ENCODE measurements at regions not wholly inside any gene's neighbourhood (a gene's known extent, or its start where the extent isn't known, plus 50 kb on each side); places are given as distances from the start of the nearest gene placed in this dataset.

- no peak for DNase-seq (ENCODE audit: low spot score)
- no peak for TF ChIP-seq CTCF (IDR thresholded peaks at IDR 0.05; ENCODE audit: extremely low read depth, missing control alignments)
Observed at GRCh38 chr5:163885117-163885516, 379.7 kb downstream of the MAT2B start.

- no peak for TF ChIP-seq CTCF (IDR thresholded peaks at IDR 0.05; ENCODE audit: extremely low read depth, missing control alignments)
- no peak for DNase-seq (ENCODE audit: low spot score)
Observed at GRCh38 chr5:163887854-163888253, 382.4 kb downstream of the MAT2B start.

GRCh38 chr5:163888366-163888765 lies 382.9 kb downstream of the MAT2B start:
- TF ChIP-seq CTCF (IDR thresholded peaks at IDR 0.05; ENCODE audit: extremely low read depth, missing control alignments) = no peak
- no peak for DNase-seq (ENCODE audit: low spot score)

- no peak for TF ChIP-seq CTCF (IDR thresholded peaks at IDR 0.05; ENCODE audit: extremely low read depth, missing control alignments)
- no peak for DNase-seq (ENCODE audit: low spot score)
Observed at GRCh38 chr5:163889369-163889768, 383.9 kb downstream of the MAT2B start.

- no peak for DNase-seq (ENCODE audit: low spot score)
- TF ChIP-seq CTCF (IDR thresholded peaks at IDR 0.05; ENCODE audit: extremely low read depth, missing control alignments) = no peak
Observed at GRCh38 chr5:163890261-163890660, 384.8 kb downstream of the MAT2B start.

- TF ChIP-seq CTCF (IDR thresholded peaks at IDR 0.05; ENCODE audit: extremely low read depth, missing control alignments) = no peak
- DNase-seq (ENCODE audit: low spot score) = no peak
Observed at GRCh38 chr5:163893281-163893680, 387.9 kb downstream of the MAT2B start.

GRCh38 chr5:163894645-163895044 lies 389.2 kb downstream of the MAT2B start:
- no peak for DNase-seq (ENCODE audit: low spot score)
- no peak for TF ChIP-seq CTCF (IDR thresholded peaks at IDR 0.05; ENCODE audit: extremely low read depth, missing control alignments)
